OCI-LY7 (cell line): ENCODE measurements at regions not wholly inside any gene's neighbourhood (a gene's known extent, or its start where the extent isn't known, plus 50 kb on each side); places are given as distances from the start of the nearest gene placed in this dataset.

Experiments used
- EZH2phosphoT487 ChIP-seq: fragments of 200-600 bp; sonication (generic); IDR thresholded peaks from 2 replicates; pipeline ENCODE4 v1.6.1; 2018; ENCODE audit warnings: low read depth, borderline replicate concordance, mild to moderate bottlenecking, mixed run types, antibody characterized with exemption, low read length, moderate library complexity, mixed read lengths
- TF ChIP-seq, protein P1 (sequence below): fragments of 200-600 bp; sonication (generic); conservative IDR thresholded peaks from 2 replicates; pipeline ENCODE4 v1.5.1; 2014; ENCODE audit warnings: mild to moderate bottlenecking, antibody characterized with exemption, low read length, moderate library complexity, mixed read lengths

DNA sequence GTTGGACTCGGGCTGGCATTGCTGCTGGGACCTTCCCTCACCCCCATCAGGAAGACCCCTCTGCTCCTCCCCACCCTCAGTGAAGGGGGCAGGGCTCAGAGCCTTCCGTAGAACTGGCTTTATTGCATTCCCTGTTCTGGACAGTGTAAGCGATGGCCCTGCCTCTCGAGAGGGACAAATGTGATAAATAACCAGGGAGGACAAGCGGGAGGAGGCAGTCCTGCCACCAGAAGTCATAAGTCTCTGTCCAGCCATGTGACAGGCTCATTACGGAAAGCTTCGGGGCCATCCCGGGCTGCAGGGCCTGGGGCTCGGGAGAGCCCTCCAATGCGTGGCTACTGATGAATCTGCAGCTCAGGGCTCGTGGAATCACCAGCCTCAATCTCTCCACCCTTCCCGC lies 58.5 kb upstream of the MDGA1 start:
- TF ChIP-seq EZH2phosphoT487, result no peak
- TF ChIP-seq, protein P1, sequence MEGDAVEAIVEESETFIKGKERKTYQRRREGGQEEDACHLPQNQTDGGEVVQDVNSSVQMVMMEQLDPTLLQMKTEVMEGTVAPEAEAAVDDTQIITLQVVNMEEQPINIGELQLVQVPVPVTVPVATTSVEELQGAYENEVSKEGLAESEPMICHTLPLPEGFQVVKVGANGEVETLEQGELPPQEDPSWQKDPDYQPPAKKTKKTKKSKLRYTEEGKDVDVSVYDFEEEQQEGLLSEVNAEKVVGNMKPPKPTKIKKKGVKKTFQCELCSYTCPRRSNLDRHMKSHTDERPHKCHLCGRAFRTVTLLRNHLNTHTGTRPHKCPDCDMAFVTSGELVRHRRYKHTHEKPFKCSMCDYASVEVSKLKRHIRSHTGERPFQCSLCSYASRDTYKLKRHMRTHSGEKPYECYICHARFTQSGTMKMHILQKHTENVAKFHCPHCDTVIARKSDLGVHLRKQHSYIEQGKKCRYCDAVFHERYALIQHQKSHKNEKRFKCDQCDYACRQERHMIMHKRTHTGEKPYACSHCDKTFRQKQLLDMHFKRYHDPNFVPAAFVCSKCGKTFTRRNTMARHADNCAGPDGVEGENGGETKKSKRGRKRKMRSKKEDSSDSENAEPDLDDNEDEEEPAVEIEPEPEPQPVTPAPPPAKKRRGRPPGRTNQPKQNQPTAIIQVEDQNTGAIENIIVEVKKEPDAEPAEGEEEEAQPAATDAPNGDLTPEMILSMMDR, result no peak
